Ovary (tissue), 7 donors: ENCODE measurements at regions not wholly inside any gene's neighbourhood (a gene's known extent, or its start where the extent isn't known, plus 50 kb on each side); places are given as distances from the start of the nearest gene placed in this dataset.
"Not testable (repeated sequence)": the region's sequence is repeated elsewhere in the genome, so short reads cannot be mapped to it uniquely, and the experiment has no call there.

ENCODE experiments used
- DNase-seq, 5 donors: peaks; one replicate each; pipeline ENCODE4 v3.0.0-alpha.2; 2019 to 2020
- H3K27ac ChIP-seq, 2 donors: fragments of 200-600 bp; one replicate each; pipeline versions ENCODE4 v1.5.1 to v1.8.0; 2019 to 2022
- H3K27me3 ChIP-seq: fragments of 200-600 bp; one replicate; pipeline ENCODE4 v1.8.0; 2022
- H3K36me3 ChIP-seq: fragments of 200-600 bp; sonication (generic); one replicate; pipeline ENCODE4 v1.5.1; 2019
- H3K4me1 ChIP-seq: one replicate; pipeline ENCODE4 v1.8.1; 2013; ENCODE audit warnings: mild to moderate bottlenecking, moderate library complexity; ENCODE audit not compliant: insufficient read depth
- H3K4me3 ChIP-seq: fragments of 200-600 bp; sonication (generic); one replicate; pipeline ENCODE4 v1.5.1; 2017
- H3K9me3 ChIP-seq, 2 donors: fragments of 200-600 bp in 1 of 2; sonication (generic) in 1 of 2; one replicate each; pipeline versions ENCODE4 v1.5.1 to v1.8.1; 2013 to 2019; ENCODE audit warnings: mild to moderate bottlenecking in 1 of 2, moderate library complexity in 1 of 2
- EP300 ChIP-seq: sonication (generic); formaldehyde crosslinking; IDR thresholded peaks from one replicate; pipeline ENCODE4 v1.6.1; 2017; ENCODE audit warnings: antibody characterized with exemption
- POLR2A ChIP-seq: fragments of 450-650 bp; IDR thresholded peaks from one replicate; pipeline ENCODE4 v1.6.1; 2017; ENCODE audit warnings: antibody characterized with exemption, mild to moderate bottlenecking, moderate library complexity
- WGBS, 3 donors: extraction: QIAGEN DNeasy Blood & Tissue Kit in 1 of 3; methylation state at CpG; one replicate each; pipeline versions ENCODE4 v1.1.5 to v1.1.7; 2013 to 2017; 5-methylcytosine and 5-hydroxymethylcytosine counted together
- intact Hi-C, 4 donors: fragments of 100-400 bp; cut with DNase I; formaldehyde crosslinking; loops; one replicate each; pipeline versions ENCODE4 v1.11.0 to v1.15.1; 2022 to 2023
- TF ChIP-seq, protein P1 (sequence below), 3 donors: fragments of 450-650 bp in 2 of 3; fragments of 200-600 bp in 1 of 3; IDR thresholded peaks; one replicate each; pipeline versions ENCODE4 v1.5.1 to v1.8.0; 2016 to 2022; ENCODE audit warnings: antibody characterized with exemption in 3 of 3, mild to moderate bottlenecking in 1 of 3
- donor health status: DM: no; HTN: no; CAD: no; lungs with moderate emphysema.
- donor health status: DM: no; HTN: no; CAD: no.
- donor health status: Bipolar disorder and iron deficiency.
- donor health status: DM: no; HTN: no; CAD: no.
- donor health status: DM: yes; HTN: yes; CAD: no.

DNA sequence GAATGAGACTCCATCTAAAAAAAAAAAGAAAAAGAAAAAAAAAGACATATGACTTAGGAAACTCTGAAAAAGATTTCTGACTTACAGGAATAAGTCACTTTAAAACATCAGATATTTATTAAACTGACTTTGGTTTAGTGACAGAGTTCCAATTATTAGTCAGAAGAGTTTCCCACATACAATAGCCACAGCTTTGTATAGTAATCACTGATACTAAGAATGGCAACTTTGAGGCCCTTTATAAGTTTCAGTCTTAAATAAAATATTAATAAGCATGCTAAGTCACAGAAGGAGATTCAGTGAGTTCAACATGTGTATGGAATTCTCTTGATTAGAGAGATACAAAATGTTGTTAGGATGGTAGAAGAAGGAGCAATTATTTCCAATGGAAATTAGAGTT is 652.3 kb upstream of the AMOT start:
- Histone ChIP-seq H3K9me3 (no peaks in the 10 kb centered on the region), H3K27me3 (no peaks in the 10 kb centered on the region), H3K4me3 (no peak overlapping the region), H3K36me3 (no peaks in the 10 kb centered on the region), H3K4me1 (no peaks in the 10 kb centered on the region), H3K27ac (no peak overlapping the region)
- no peak for DNase-seq
- TF ChIP-seq EP300: no peak
- TF ChIP-seq POLR2A: no peak
- TF ChIP-seq, protein P1, sequence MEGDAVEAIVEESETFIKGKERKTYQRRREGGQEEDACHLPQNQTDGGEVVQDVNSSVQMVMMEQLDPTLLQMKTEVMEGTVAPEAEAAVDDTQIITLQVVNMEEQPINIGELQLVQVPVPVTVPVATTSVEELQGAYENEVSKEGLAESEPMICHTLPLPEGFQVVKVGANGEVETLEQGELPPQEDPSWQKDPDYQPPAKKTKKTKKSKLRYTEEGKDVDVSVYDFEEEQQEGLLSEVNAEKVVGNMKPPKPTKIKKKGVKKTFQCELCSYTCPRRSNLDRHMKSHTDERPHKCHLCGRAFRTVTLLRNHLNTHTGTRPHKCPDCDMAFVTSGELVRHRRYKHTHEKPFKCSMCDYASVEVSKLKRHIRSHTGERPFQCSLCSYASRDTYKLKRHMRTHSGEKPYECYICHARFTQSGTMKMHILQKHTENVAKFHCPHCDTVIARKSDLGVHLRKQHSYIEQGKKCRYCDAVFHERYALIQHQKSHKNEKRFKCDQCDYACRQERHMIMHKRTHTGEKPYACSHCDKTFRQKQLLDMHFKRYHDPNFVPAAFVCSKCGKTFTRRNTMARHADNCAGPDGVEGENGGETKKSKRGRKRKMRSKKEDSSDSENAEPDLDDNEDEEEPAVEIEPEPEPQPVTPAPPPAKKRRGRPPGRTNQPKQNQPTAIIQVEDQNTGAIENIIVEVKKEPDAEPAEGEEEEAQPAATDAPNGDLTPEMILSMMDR (IDR thresholded peaks at IDR 0.05): no peak
- intact Hi-C loops: no loop called here

DNA sequence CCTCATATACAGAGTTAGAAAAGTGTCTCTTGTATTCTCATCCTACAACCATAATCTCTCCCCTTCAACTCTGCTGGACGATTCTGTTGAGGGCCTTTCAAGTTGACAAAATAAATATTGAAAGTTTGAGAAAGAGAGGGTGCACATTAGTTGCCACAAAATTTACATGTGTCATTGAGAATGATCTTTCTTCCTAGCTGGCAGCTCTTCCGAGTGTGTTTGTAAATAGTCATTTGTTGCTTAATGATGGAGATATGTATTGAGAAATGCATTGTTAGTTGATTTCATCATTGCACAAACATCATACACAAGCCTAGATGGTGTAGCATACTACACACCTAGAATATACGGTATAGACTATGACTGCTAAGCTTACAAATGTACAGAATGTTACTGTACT is 632.8 kb upstream of the AMOT start:
- 70 to 75% (median 71%) methylated on average over 3 of the region's 3 CpGs for WGBS, 3 donors
- no peak for TF ChIP-seq POLR2A
- TF ChIP-seq EP300: no peak
- TF ChIP-seq, protein P1 (IDR thresholded peaks at IDR 0.05): no peak
- Histone ChIP-seq H3K9me3 (no peaks in the 10 kb centered on the region), H3K4me3 (no peak overlapping the region), H3K27me3 (no peaks in the 10 kb centered on the region), H3K36me3 (no peaks in the 10 kb centered on the region), H3K27ac (no peak overlapping the region), H3K4me1 (no peaks in the 10 kb centered on the region)
- no peak for DNase-seq
- intact Hi-C loops: no loop called here

DNA sequence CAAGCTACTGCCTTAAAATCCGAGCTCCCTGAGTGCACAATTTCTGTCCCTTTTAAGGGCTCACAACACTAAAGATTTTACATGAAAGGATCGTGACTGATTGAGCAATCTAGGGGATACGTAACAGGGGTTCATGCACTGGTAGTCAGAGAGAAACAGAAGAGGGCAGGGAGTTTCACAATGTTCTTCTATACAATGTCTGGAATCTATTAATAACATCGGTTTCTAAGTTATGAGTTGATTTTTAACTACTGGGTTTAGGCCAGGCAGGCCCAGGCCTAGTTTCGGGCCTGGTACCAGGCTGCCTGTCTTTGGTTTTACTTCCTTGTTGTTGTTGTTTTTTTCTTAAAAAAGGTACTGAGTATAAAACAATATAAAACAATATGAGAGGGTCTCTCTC is 632.4 kb upstream of the AMOT start:
- intact Hi-C loops, H3K4me1 ChIP-seq, H3K36me3 ChIP-seq, H3K27me3 ChIP-seq, H3K9me3 ChIP-seq, H3K4me3 ChIP-seq, H3K27ac ChIP-seq, DNase-seq: not testable (repeated sequence)
- WGBS, 3 donors: 68 to 82% (median 78%) methylated on average over 5 of the region's 5 CpGs

DNA sequence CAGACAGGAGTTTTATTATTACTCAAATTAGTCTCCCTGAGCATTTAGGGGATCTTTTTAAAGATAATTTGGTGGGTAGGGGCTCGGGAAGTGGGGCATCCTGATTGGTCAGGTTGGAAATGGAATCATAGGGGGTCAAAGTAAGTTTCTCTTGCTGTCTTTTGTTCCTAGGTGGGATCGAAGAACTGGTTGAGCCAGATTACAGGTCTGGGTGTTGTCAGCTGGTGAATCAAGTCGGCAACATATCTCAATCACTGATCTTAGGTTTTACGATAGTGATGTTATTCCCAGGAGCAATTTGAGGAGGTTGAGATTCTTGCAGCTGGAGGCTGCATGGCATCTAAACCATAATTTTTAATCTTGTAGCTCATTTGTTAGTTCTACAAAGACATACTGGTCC is 629.5 kb upstream of the AMOT start:
- Histone ChIP-seq H3K27me3 (no peaks in the 10 kb centered on the region), H3K4me1 (no peaks in the 10 kb centered on the region), H3K36me3 (no peaks in the 10 kb centered on the region), H3K4me3 (no peak overlapping the region), H3K9me3 (no peaks in the 10 kb centered on the region), H3K27ac (no peak overlapping the region)
- DNase-seq: no peak
- TF ChIP-seq EP300: no peak
- TF ChIP-seq, protein P1 (IDR thresholded peaks at IDR 0.05): no peak
- TF ChIP-seq POLR2A: no peak
- 44 to 48% (median 46%) methylated on average over 4 of the region's 4 CpGs for WGBS, 3 donors
- intact Hi-C loops: no loop called here

DNA sequence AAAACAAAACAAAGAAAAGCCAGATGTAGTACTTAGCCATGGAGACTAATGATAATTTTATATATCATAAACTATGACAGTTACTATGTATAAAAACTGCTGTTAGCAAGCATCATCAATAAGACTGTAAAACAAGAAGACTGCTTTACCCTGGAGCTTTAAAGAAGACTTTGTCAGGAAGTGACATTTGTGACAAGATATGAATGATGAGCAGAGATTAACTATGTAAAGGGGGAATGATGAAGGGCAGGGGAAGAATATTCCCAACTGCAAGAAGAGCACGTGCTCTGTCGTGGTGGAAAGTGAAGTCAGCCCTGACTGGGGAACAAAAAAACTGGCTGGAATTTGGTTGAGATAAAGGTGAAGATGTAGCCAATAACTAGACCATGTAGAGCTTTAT is 617.1 kb upstream of the AMOT start:
- H3K4me3 ChIP-seq: no peak overlapping the region
- no peaks in the 10 kb centered on the region for H3K27me3 ChIP-seq
- no peak overlapping the region for H3K27ac ChIP-seq
- H3K36me3 ChIP-seq: no peaks in the 10 kb centered on the region
- TF ChIP-seq, protein P1 (IDR thresholded peaks at IDR 0.05): no peak
- no peak for TF ChIP-seq EP300
- H3K9me3 ChIP-seq: no peaks in the 10 kb centered on the region
- intact Hi-C loops: no loop called here
- WGBS, 3 donors: 50 to 59% (median 51%) methylated on average over 2 of the region's 2 CpGs
- DNase-seq: no peak
- H3K4me1 ChIP-seq: no peaks in the 10 kb centered on the region
